HG02943 (cell line): ENCODE measurements at regions not wholly inside any gene's neighbourhood (a gene's known extent, or its start where the extent isn't known, plus 50 kb on each side); places are given as distances from the start of the nearest gene placed in this dataset.
A peak's percentile ranks its signal among the peaks of the same experiment; 100 is the strongest.
"Not testable (repeated sequence)": the region's sequence is repeated elsewhere in the genome, so short reads cannot be mapped to it uniquely, and the experiment has no call there.

Experiments
- ATAC-seq: cut with Tn5 transposase; IDR thresholded peaks from one replicate; pipeline ENCODE4 v1.9.1; 2021; ENCODE audit warnings: mild to moderate bottlenecking, low read depth, moderate library complexity; ENCODE audit not compliant: unreplicated experiment

- peak; percentile 72 for ATAC-seq
Measured at GRCh38 chr10:8331896-8332729, 277.6 kb downstream of the GATA3 start.

GRCh38 chr10:8332730-8333111 lies 278.2 kb downstream of the GATA3 start:
- ATAC-seq: no peak

- ATAC-seq: no peak
Measured at GRCh38 chr10:8334631-8335030, 280.1 kb downstream of the GATA3 start.

GRCh38 chr10:8336629-8337331 lies 282.3 kb downstream of the GATA3 start:
- ATAC-seq: no peak

- no peak for ATAC-seq
Measured at GRCh38 chr10:8337332-8337651, 282.8 kb downstream of the GATA3 start.

GRCh38 chr10:8338177-8338766 lies 283.8 kb downstream of the GATA3 start:
- ATAC-seq: no peak

GRCh38 chr10:8344756-8345155 lies 290.3 kb downstream of the GATA3 start:
- no peak for ATAC-seq

GRCh38 chr10:8346861-8347260 lies 292.4 kb downstream of the GATA3 start:
- ATAC-seq: no peak

GRCh38 chr10:8347614-8348013 lies 293.1 kb downstream of the GATA3 start:
- not testable (repeated sequence) for ATAC-seq

- no peak for ATAC-seq
Measured at GRCh38 chr10:8349610-8350249, 295.2 kb downstream of the GATA3 start.

- no peak for ATAC-seq
Measured at GRCh38 chr10:8350250-8350967, 295.9 kb downstream of the GATA3 start.

- ATAC-seq: no peak
Measured at GRCh38 chr10:8352171-8353075, 297.9 kb downstream of the GATA3 start.

- ATAC-seq: no peak
Measured at GRCh38 chr10:8356283-8356682, 301.8 kb downstream of the GATA3 start.

- ATAC-seq: no peak
Measured at GRCh38 chr10:8359467-8359866, 305.0 kb downstream of the GATA3 start.

- ATAC-seq: no peak
Measured at GRCh38 chr10:8360365-8360764, 305.9 kb downstream of the GATA3 start.

GRCh38 chr10:8360814-8361509 lies 306.5 kb downstream of the GATA3 start:
- no peak for ATAC-seq

- ATAC-seq: no peak
Measured at GRCh38 chr10:8361510-8361844, 307.0 kb downstream of the GATA3 start.

GRCh38 chr10:8365935-8366911 lies 311.7 kb downstream of the GATA3 start:
- ATAC-seq: no peak
